KMS-11 (cell line): ENCODE measurements at regions not wholly inside any gene's neighbourhood (a gene's known extent, or its start where the extent isn't known, plus 50 kb on each side); places are given as distances from the start of the nearest gene placed in this dataset.

Experiments used
- H2AFZ ChIP-seq: fragments of 200-600 bp; sonication (generic); 2 replicates; pipeline ENCODE4 v1.6.1; 2016; ENCODE audit warnings: antibody characterized with exemption, mixed run types, low read depth
- H3K27ac ChIP-seq: fragments of 200-600 bp; sonication (generic); 2 replicates; pipeline ENCODE4 v1.6.1; 2016; ENCODE audit warnings: mild to moderate bottlenecking, mixed run types
- H3K27me3 ChIP-seq: fragments of 200-600 bp; sonication (generic); 2 replicates; pipeline ENCODE4 v1.6.1; 2017; ENCODE audit warnings: mild to moderate bottlenecking, low read depth, mixed run types, moderate library complexity; ENCODE audit not compliant: insufficient read depth
- H3K36me3 ChIP-seq: fragments of 200-600 bp; sonication (generic); 2 replicates; pipeline ENCODE4 v1.6.1; 2017; ENCODE audit warnings: mild to moderate bottlenecking, mixed run types; ENCODE audit not compliant: insufficient read depth
- H3K4me1 ChIP-seq: fragments of 200-600 bp; sonication (generic); 2 replicates; pipeline ENCODE4 v1.6.1; 2016; ENCODE audit warnings: mild to moderate bottlenecking, low read depth, mixed run types; ENCODE audit not compliant: poor library complexity, severe bottlenecking
- H3K4me2 ChIP-seq: fragments of 200-600 bp; sonication (generic); 2 replicates; pipeline ENCODE4 v1.7.0; 2016; ENCODE audit warnings: mild to moderate bottlenecking, mixed run types
- H3K4me3 ChIP-seq: fragments of 200-600 bp; sonication (generic); IDR thresholded peaks from 2 replicates; pipeline ENCODE4 v1.6.1; 2017; ENCODE audit warnings: low read depth, low read length, mixed read lengths; ENCODE audit not compliant: insufficient read depth
- H3K79me2 ChIP-seq: fragments of 200-600 bp; sonication (generic); 2 replicates; pipeline ENCODE4 v1.6.1; 2016; ENCODE audit warnings: low read depth, mixed run types; ENCODE audit not compliant: insufficient read depth
- H3K9ac ChIP-seq: fragments of 200-600 bp; sonication (generic); 2 replicates; pipeline ENCODE4 v1.6.1; 2016; ENCODE audit warnings: mild to moderate bottlenecking, mixed run types
- H4K20me1 ChIP-seq: fragments of 200-600 bp; sonication (generic); 2 replicates; pipeline ENCODE4 v1.6.1; 2016; ENCODE audit warnings: mild to moderate bottlenecking, mixed run types; ENCODE audit not compliant: insufficient read depth
- CTCF ChIP-seq: fragments of 200-600 bp; sonication (generic); conservative IDR thresholded peaks from 2 replicates; pipeline ENCODE4 v1.6.1; 2017; ENCODE audit warnings: low read depth, mild to moderate bottlenecking, antibody characterized with exemption, low read length, moderate library complexity, mixed read lengths

DNA sequence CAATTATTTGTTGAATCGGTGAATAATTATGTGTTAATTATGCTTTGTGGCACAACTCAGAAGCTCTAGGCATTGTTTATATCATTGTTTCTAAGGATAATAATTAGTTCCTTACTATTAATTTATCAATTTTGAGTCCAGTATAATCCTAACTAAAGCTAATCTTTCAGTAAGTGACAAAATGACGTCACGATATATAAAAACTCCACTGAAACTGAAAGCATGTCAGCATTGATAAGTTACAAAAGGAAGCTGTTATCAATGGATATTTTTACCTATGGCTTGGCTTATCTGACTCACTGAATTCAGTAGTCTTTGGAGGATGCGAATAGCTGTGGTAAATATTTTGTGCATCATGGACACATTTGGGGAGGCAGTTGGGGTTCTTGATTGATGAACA lies 793.1 kb downstream of the NXPH1 start:
- no peaks in the 10 kb centered on the region for H3K36me3 ChIP-seq
- no peak overlapping the region for H3K9ac ChIP-seq
- no peak overlapping the region for H3K4me3 ChIP-seq
- H3K4me1 ChIP-seq = no peaks in the 10 kb centered on the region
- H2AFZ ChIP-seq = no peak overlapping the region
- H3K4me2 ChIP-seq = no peak overlapping the region
- no peaks in the 10 kb centered on the region for H3K27me3 ChIP-seq
- H3K79me2 ChIP-seq = no peaks in the 10 kb centered on the region
- TF ChIP-seq CTCF = no peak
- H3K27ac ChIP-seq = no peak overlapping the region
- H4K20me1 ChIP-seq = no peaks in the 10 kb centered on the region

GRCh38 chr7:9231630-9232121 lies 798.3 kb downstream of the NXPH1 start:
- Histone ChIP-seq H3K27ac (no peak overlapping the region), H3K9ac (no peak overlapping the region), H4K20me1 (no peaks in the 10 kb centered on the region), H3K36me3 (no peaks in the 10 kb centered on the region), H3K79me2 (no peaks in the 10 kb centered on the region), H3K4me1 (no peaks in the 10 kb centered on the region), H3K27me3 (no peaks in the 10 kb centered on the region), H2AFZ (no peak overlapping the region), H3K4me3 (no peak overlapping the region), H3K4me2 (no peak overlapping the region)
- no peak for TF ChIP-seq CTCF

DNA sequence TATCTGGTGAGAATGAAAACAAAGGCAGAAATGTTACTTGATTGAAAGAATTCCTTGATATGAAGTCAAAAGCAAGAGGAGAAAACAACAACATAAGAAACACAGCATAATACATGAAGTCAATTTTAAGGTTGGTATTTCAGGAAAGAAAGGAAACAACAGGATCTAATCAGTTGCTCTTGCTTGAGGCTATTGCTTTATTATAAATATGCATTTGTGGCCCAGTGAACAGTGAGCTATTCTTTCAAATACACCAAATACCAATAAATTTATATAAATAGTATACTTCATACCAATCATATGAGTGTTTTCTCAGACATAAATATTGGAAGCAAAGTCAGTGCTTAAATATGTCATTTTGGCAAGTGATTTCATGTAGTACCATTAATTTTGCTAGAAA lies 806.6 kb downstream of the NXPH1 start:
- H3K4me1 ChIP-seq = peaks cover 26% of the 10 kb centered on the region

GRCh38 chr7:9241826-9242225 lies 808.4 kb downstream of the NXPH1 start:
- Histone ChIP-seq H4K20me1 (no peaks in the 10 kb centered on the region), H3K79me2 (no peaks in the 10 kb centered on the region), H3K4me2 (peak overlapping the region; percentile 78), H3K27ac (peak overlapping the region; percentile 81), H2AFZ (peak overlapping the region; percentile 89), H3K36me3 (no peaks in the 10 kb centered on the region), H3K4me3 (no peak overlapping the region), H3K9ac (peak overlapping the region; percentile 71; the same call in 1 of the 2 replicates), H3K27me3 (no peaks in the 10 kb centered on the region), H3K4me1 (peaks cover 26% of the 10 kb centered on the region)
- no peak for TF ChIP-seq CTCF

More for the DNA sequence above, 806.6 kb downstream of the NXPH1 start:
- no peak for TF ChIP-seq CTCF
- Histone ChIP-seq H3K27me3 (no peaks in the 10 kb centered on the region), H3K9ac (no peak overlapping the region), H3K36me3 (no peaks in the 10 kb centered on the region), H3K79me2 (no peaks in the 10 kb centered on the region), H4K20me1 (no peaks in the 10 kb centered on the region), H3K27ac (no peak overlapping the region), H3K4me3 (no peak overlapping the region), H3K4me2 (no peak overlapping the region), H2AFZ (no peak overlapping the region)
